Testis (tissue), 2 donors: ENCODE measurements at regions not wholly inside any gene's neighbourhood (a gene's known extent, or its start where the extent isn't known, plus 50 kb on each side); places are given as distances from the start of the nearest gene placed in this dataset.

Experiments used
- CTCF ChIP-seq, 3 experiments: fragments of 450-650 bp in 2 of 3; fragments of 200-600 bp in 1 of 3; sonication (generic) in 1 of 3; IDR thresholded peaks; one replicate each; pipeline ENCODE4 v1.5.1; 2016 to 2019; ENCODE audit warnings: antibody characterized with exemption in 3 of 3, mild to moderate bottlenecking in 2 of 3, moderate library complexity in 1 of 3
- POLR2A ChIP-seq: fragments of 450-650 bp; IDR thresholded peaks from one replicate; pipeline ENCODE4 v1.6.1; 2017; ENCODE audit warnings: antibody characterized with exemption, mild to moderate bottlenecking, moderate library complexity

GRCh38 chr10:58102897-58103296 is 164.8 kb downstream of the IPMK start:
- TF ChIP-seq CTCF (IDR thresholded peaks at IDR 0.05) (no peak), POLR2A (no peak)
